ENCODE measurements at regions not wholly inside any gene's neighbourhood (a gene's known extent, or its start where the extent isn't known, plus 50 kb on each side); places are given as distances from the start of the nearest gene placed in this dataset.

GRCh38 chr7:85776691-85777345, 590.0 kb upstream of the SEMA3D start:
- peak; percentile 81 for DNase-seq (ENCODE audit: low read depth)

GRCh38 chr7:85775431-85775830, 588.6 kb upstream of the SEMA3D start:
- DNase-seq (ENCODE audit: low read depth) = no peak

GRCh38 chr7:85774986-85775385, 588.1 kb upstream of the SEMA3D start:
- no peak for DNase-seq (ENCODE audit: low read depth)

GRCh38 chr7:85773116-85773728, 586.4 kb upstream of the SEMA3D start:
- peak; percentile 79 for DNase-seq (ENCODE audit: low read depth)

GRCh38 chr7:85771516-85771915, 584.7 kb upstream of the SEMA3D start:
- no peak for DNase-seq (ENCODE audit: low read depth)

GRCh38 chr7:85770332-85770731, 583.5 kb upstream of the SEMA3D start:
- DNase-seq (ENCODE audit: low read depth) = no peak

GRCh38 chr7:85765698-85766298, 578.9 kb upstream of the SEMA3D start:
- DNase-seq (ENCODE audit: low read depth) = no peak

GRCh38 chr7:85764034-85764433, 577.2 kb upstream of the SEMA3D start:
- DNase-seq (ENCODE audit: low read depth) = no peak

- no peak for DNase-seq (ENCODE audit: low read depth)
These were observed 570.5 kb upstream of the SEMA3D start for GRCh38 chr7:85757348-85757747.

- DNase-seq (ENCODE audit: low read depth) = peak; percentile 35
These were observed 563.6 kb upstream of the SEMA3D start for GRCh38 chr7:85750454-85750949.

GRCh38 chr7:85749696-85750453, 563.0 kb upstream of the SEMA3D start:
- peak; percentile 7 for DNase-seq (ENCODE audit: low read depth)

- DNase-seq (ENCODE audit: low read depth) = no peak
These were observed 562.0 kb upstream of the SEMA3D start for GRCh38 chr7:85748861-85749260.

- no peak for DNase-seq (ENCODE audit: low read depth)
These were observed 550.6 kb upstream of the SEMA3D start for GRCh38 chr7:85737426-85737825.

GRCh38 chr7:85736085-85736484, 549.2 kb upstream of the SEMA3D start:
- DNase-seq (ENCODE audit: low read depth) = no peak

GRCh38 chr7:85734823-85735222, 548.0 kb upstream of the SEMA3D start:
- DNase-seq (ENCODE audit: low read depth) = no peak

- DNase-seq (ENCODE audit: low read depth) = peak; percentile 22
These were observed 546.5 kb upstream of the SEMA3D start for GRCh38 chr7:85733169-85733915.

- no peak for DNase-seq (ENCODE audit: low read depth)
These were observed 543.2 kb upstream of the SEMA3D start for GRCh38 chr7:85730012-85730411.

GRCh38 chr7:85725026-85725425, 538.2 kb upstream of the SEMA3D start:
- DNase-seq (ENCODE audit: low read depth) = no peak

GRCh38 chr7:85719981-85720953, 533.4 kb upstream of the SEMA3D start:
- peak; percentile 84 for DNase-seq (ENCODE audit: low read depth)

- peak; percentile 11 for DNase-seq (ENCODE audit: low read depth)
These were observed 529.5 kb upstream of the SEMA3D start for GRCh38 chr7:85716353-85716752.

- DNase-seq (ENCODE audit: low read depth) = no peak
These were observed 528.1 kb upstream of the SEMA3D start for GRCh38 chr7:85714951-85715350.

Measured in amniotic epithelial cell (primary cell).